ENCODE measurements at regions not wholly inside any gene's neighbourhood (a gene's known extent, or its start where the extent isn't known, plus 50 kb on each side); places are given as distances from the start of the nearest gene placed in this dataset.

GRCh38 chr10:130862122-130862521 lies 449.4 kb downstream of the TCERG1L start:
- TF ChIP-seq, protein P1, sequence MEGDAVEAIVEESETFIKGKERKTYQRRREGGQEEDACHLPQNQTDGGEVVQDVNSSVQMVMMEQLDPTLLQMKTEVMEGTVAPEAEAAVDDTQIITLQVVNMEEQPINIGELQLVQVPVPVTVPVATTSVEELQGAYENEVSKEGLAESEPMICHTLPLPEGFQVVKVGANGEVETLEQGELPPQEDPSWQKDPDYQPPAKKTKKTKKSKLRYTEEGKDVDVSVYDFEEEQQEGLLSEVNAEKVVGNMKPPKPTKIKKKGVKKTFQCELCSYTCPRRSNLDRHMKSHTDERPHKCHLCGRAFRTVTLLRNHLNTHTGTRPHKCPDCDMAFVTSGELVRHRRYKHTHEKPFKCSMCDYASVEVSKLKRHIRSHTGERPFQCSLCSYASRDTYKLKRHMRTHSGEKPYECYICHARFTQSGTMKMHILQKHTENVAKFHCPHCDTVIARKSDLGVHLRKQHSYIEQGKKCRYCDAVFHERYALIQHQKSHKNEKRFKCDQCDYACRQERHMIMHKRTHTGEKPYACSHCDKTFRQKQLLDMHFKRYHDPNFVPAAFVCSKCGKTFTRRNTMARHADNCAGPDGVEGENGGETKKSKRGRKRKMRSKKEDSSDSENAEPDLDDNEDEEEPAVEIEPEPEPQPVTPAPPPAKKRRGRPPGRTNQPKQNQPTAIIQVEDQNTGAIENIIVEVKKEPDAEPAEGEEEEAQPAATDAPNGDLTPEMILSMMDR (optimal IDR thresholded peaks at IDR 0.05 in 1 of 3, IDR thresholded peaks at IDR 0.05 in 1 of 3, conservative IDR thresholded peaks at IDR 0.05 in 1 of 3; ENCODE audit: extremely low read depth in 1 of 3, insufficient read depth in 2 of 3, low read length in 3 of 3): no peak
- no peak for TF ChIP-seq EZH2 (IDR thresholded peaks at IDR 0.05; ENCODE audit: low read length)
- H4K20me1 ChIP-seq (ENCODE audit: control insufficient read depth, extremely low read depth, insufficient read depth, low read length): no peaks in the 10 kb centered on the region

DNA sequence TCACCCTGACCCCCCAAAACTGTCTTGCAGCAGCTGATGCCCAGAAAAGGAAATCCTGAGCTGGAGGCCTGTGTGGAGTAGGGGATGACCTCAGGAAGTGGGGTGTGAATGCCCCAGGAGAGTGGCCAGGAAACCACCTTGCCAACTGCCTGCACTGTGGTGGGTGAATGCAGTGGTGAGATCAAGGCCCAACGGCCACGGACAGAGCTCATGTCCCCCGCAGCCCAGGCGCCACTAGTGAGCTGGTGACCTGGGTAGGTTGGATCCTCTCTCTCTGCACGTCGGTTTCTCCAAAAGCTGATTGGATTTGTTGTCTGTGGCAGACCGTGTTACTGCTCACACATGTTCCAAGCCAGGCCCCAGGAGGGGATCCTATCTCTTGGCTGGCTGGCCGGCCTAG lies 448.9 kb downstream of the TCERG1L start:
- Histone ChIP-seq H3K9me3 (ENCODE audit: control insufficient read depth, low read depth, low read length) (peaks cover 19% of the 10 kb centered on the region), H3K27me3 (ENCODE audit: control insufficient read depth, extremely low read depth, insufficient read depth, low read length) (no peaks in the 10 kb centered on the region), H3K9ac (ENCODE audit: control insufficient read depth, extremely low read depth, insufficient read depth, low read length) (no peak overlapping the region), H2AFZ (ENCODE audit: control insufficient read depth, low read length) (no peak overlapping the region), H4K20me1 (ENCODE audit: control insufficient read depth, extremely low read depth, insufficient read depth, low read length) (no peaks in the 10 kb centered on the region), H3K4me1 (ENCODE audit: control insufficient read depth, extremely low read depth, insufficient read depth, low read length) (no peaks in the 10 kb centered on the region), H3K27ac (ENCODE audit: control insufficient read depth, insufficient read depth, low read length) (no peak overlapping the region), H3K79me2 (ENCODE audit: control insufficient read depth, insufficient read depth, low read length) (no peaks in the 10 kb centered on the region), H3K36me3 (ENCODE audit: control insufficient read depth in 2 of 2, extremely low read depth in 1 of 2, insufficient read depth in 2 of 2, low read length in 2 of 2) (no peaks in the 10 kb centered on the region), H3K4me3 (ENCODE audit: control insufficient read depth in 2 of 3, extremely low read depth in 1 of 3, insufficient read depth in 2 of 3, low read depth in 1 of 3, low read length in 3 of 3) (no peak overlapping the region), H3K4me2 (ENCODE audit: control insufficient read depth, extremely low read depth, insufficient read depth, low read depth, low read length) (no peak overlapping the region), H3K9me1 (ENCODE audit: control insufficient read depth, extremely low read depth, insufficient read depth, low read length) (no peaks in the 10 kb centered on the region)
- TF ChIP-seq, protein P1 (optimal IDR thresholded peaks at IDR 0.05 in 1 of 3, IDR thresholded peaks at IDR 0.05 in 1 of 3, conservative IDR thresholded peaks at IDR 0.05 in 1 of 3; ENCODE audit: extremely low read depth in 1 of 3, insufficient read depth in 2 of 3, low read length in 3 of 3): no peak
- no peak for TF ChIP-seq EZH2 (IDR thresholded peaks at IDR 0.05; ENCODE audit: low read length)
- dilution Hi-C loops (cut with MboI; ENCODE audit: extremely low pct_ligation_motif_present, low sequenced_read_pairs): no loop called here
- DNase-seq (ENCODE audit: low read depth, low spot score): no peak
- FAIRE-seq: no peak

More at GRCh38 chr10:130862122-130862521, 449.4 kb downstream of the TCERG1L start:
- DNase-seq (ENCODE audit: low read depth, low spot score): no peak
- H3K9me3 ChIP-seq (ENCODE audit: control insufficient read depth, low read depth, low read length): peaks cover 19% of the 10 kb centered on the region
- H3K79me2 ChIP-seq (ENCODE audit: control insufficient read depth, insufficient read depth, low read length): no peaks in the 10 kb centered on the region
- H3K9ac ChIP-seq (ENCODE audit: control insufficient read depth, extremely low read depth, insufficient read depth, low read length): no peak overlapping the region
- dilution Hi-C loops (cut with MboI; ENCODE audit: extremely low pct_ligation_motif_present, low sequenced_read_pairs): no loop called here
- no peak for FAIRE-seq
- no peak overlapping the region for H3K4me3 ChIP-seq (ENCODE audit: control insufficient read depth in 2 of 3, extremely low read depth in 1 of 3, insufficient read depth in 2 of 3, low read depth in 1 of 3, low read length in 3 of 3)
- no peak overlapping the region for H3K4me2 ChIP-seq (ENCODE audit: control insufficient read depth, extremely low read depth, insufficient read depth, low read depth, low read length)
- no peaks in the 10 kb centered on the region for H3K27me3 ChIP-seq (ENCODE audit: control insufficient read depth, extremely low read depth, insufficient read depth, low read length)
- no peaks in the 10 kb centered on the region for H3K9me1 ChIP-seq (ENCODE audit: control insufficient read depth, extremely low read depth, insufficient read depth, low read length)
- no peak overlapping the region for H2AFZ ChIP-seq (ENCODE audit: control insufficient read depth, low read length)
- no peaks in the 10 kb centered on the region for H3K4me1 ChIP-seq (ENCODE audit: control insufficient read depth, extremely low read depth, insufficient read depth, low read length)
- no peak overlapping the region for H3K27ac ChIP-seq (ENCODE audit: control insufficient read depth, insufficient read depth, low read length)
- no peaks in the 10 kb centered on the region for H3K36me3 ChIP-seq (ENCODE audit: control insufficient read depth in 2 of 2, extremely low read depth in 1 of 2, insufficient read depth in 2 of 2, low read length in 2 of 2)
